HG03103 (cell line): ENCODE measurements at regions not wholly inside any gene's neighbourhood (a gene's known extent, or its start where the extent isn't known, plus 50 kb on each side); places are given as distances from the start of the nearest gene placed in this dataset.
A peak's percentile ranks its signal among the peaks of the same experiment; 100 is the strongest.
"Not testable (repeated sequence)": the region's sequence is repeated elsewhere in the genome, so short reads cannot be mapped to it uniquely, and the experiment has no call there.

Experiments
- ATAC-seq: cut with Tn5 transposase; IDR thresholded peaks from one replicate; pipeline ENCODE4 v1.9.1; 2021; ENCODE audit warnings: low read depth; ENCODE audit not compliant: unreplicated experiment

DNA sequence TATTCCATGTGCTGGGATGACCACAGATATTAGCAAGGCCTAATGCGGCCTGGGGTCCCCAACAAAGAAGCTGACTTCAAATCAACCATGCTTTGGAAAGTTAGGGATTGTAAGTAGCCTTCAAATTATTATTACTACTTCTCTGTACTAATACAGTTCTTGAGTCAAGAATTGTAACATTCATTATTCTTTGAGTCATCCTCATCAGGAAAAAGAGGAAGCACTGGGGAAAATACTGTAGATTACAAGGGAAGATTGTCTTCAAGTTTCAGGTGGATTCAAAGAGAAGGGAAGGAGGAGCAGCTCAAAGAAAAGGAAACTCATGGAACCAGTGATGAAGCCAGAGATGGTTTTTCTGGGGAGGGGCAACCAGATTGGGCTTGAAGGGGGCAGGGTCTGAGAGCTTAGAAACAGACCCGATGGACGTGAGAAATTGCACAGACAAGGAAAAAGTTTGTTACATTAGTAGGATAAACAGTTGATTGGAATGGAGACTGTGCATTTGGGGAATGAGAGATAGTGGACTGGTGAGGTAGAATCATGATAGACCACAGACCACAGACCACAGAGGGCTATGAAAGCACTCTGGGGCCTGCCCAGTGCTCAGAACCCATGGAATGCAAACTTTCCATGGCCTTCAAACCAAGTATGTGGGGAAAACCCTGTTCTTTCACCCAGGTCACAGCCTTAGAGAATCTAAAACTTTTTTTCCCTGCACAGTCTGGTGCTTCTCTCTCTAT lies 209.9 kb downstream of the ZNF365 start:
- no peak for ATAC-seq

DNA sequence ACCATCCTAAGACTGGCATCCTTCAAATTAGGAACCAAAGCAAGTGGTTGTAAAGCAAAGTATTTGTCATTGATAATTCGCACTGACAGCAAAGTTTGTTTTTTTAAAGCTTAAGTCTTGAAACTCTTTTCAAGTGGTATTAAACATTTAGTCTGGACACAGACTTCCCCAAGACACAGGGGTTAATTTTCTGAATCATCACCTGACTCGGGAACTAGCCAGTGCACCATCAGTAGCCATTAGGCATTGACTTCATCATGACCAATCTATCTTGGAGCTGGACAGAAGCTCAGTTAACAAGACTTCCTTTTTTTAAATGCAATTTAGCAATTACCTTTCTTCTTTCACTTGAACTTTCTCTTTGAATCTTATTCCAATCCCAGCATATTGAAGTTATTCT lies 210.6 kb downstream of the ZNF365 start:
- ATAC-seq = no peak

DNA sequence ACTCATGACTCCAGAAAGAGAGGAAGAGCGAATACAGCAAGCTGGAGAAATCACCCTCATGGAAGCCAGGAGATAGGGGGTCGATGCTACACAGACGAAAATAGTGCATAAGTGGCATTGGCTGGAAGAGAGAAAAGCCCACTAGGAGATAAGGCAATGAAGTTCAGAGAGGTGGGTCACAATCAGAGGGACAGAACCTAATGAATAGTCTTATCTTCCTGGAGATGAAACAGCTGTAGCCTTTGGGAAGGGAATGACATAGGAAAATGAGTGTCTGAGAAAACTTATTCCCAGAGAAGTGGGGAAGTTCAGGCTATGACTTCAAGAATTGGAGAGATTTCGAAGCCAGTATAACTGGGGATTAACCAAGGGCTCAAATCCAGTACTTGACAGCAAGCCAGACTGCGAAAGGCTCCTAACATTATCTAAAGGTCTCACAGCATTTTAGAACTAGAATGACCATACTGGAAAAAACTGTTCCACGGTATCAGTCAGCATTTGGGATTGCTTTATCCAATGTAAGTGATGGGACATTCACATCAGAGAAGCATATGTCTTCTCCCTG lies 211.1 kb downstream of the ZNF365 start:
- ATAC-seq = no peak

DNA sequence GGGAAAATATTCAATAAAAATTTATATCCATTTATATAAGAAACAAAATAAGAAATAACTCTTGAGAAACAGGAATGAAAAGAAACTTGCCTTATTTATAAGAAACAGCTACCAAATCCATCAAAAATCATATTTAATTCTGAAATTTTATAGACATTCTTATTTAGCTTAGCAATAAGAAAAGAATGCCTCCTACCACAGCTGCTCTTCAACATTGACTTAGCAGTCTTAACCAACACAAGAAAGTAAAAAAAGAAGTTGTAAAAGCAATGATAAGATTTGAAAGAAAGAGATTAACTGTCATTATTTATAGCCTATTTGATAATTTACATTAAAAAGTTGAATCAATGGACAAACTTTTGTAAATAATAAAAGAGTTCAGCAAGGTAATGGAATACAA lies 212.8 kb downstream of the ZNF365 start:
- ATAC-seq = no peak

DNA sequence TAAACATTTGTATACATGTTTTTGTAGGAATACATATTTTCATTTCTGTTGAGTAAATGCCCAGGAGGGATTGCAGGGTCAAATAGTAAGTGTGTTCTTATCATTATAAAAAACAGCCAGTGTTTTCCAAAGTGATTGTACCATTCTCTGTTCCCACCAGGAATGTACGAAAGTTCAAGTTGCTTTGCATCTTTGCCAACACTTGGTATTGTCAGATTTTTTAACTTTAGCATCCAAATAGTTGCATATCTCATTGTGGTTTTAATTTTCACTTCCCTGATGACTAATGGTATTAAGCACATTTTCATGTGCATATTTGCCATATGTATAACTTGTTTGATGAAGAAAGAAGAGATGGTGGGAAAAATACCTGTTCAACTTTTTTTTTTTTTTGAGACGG lies 213.9 kb downstream of the ZNF365 start:
- no peak for ATAC-seq

DNA sequence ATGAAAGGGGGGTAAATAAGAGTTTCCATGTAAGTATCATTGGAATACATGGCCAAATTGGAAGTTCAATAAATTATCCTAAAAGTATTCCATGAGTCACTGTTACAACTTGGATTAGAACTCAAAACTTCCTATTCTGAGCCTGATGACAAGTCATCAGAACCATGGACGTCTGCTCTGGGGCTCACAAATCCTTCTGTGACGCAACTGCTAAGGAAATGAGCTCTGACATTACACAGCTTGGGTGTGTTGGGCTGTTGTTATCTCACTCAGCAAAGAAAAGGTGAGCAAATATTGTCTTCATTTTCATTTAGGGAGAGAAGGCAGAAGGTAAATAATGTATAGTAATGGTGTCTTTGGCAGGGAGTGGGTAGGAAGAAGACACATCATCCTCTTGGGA lies 214.8 kb upstream of the ADO start:
- no peak for ATAC-seq

DNA sequence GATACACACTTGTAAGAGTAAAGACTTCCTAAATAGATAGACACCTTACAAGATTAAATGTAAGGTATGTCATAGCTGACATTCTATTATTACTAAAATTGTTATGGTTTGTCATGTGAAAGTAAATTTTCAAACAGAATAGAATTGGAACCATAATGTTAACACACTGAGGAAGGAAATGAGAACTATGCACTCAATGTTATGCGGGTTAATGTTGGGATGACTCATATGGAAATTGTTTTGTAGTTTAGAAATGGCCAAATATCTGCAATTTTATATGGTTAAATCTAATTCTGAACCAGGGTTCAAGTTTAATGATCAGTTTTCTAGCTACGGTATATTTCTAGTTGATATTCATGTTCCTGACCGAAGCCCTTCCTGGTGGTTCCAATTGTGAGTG lies 214.2 kb upstream of the ADO start:
- ATAC-seq = no peak

DNA sequence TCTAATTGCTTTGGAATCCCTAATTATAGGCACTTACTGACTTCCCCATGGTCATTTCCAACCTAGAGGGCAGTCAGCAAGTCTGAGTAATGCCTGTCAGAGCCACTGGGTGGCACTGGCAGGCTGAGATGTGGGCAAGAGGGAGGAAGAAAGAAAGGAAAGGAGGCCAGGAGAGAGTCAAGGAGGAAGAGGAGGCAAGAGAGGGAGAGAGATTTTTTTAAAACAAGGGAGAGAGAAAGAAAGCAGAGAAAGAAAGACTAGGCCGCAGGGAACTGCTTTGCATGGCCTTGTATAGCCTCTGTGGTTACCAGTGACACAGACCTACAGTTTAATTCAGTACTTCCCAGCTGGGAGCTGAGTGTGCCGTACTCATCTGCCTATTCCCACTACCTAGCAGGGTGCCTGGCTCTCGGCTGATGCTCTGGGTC lies 210.4 kb upstream of the ADO start:
- peak; percentile 59 for ATAC-seq

DNA sequence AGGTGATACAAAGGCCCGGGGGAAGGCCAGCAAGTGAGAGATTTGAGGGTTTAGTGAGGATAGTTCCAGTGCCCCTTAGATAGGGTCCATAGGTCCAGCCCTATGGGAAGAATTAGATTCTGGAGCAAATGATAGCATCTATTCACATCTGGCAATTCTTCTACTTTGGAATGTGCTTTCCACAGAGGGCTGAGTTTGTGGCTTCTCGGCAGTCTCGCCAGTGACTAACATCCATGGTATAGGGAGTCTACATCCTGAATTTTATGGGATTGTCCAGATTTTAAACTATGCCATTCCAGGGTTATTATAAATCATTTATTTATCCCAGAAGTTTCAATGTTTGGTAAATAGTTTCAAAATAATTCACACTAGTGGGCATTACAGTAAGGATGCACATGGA lies 207.3 kb upstream of the ADO start:
- ATAC-seq = no peak

DNA sequence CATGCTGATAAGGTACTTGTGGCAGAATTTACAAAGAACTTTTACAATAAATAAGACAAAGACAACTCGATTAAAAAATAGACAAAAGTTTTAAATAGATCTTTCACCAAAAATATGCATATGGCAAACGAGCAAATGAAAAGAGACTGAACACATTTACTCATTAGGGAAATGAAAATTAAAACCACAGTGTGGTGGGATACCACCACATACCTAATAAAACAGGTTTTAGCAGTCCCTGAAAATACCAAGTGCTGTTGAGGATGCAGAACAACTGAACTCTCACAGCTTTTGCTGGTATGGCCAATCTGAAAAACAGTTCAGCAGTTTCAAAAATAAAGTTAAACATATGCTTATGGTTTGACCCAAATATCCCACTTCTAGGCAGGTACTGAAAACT lies 205.4 kb upstream of the ADO start:
- ATAC-seq = no peak

DNA sequence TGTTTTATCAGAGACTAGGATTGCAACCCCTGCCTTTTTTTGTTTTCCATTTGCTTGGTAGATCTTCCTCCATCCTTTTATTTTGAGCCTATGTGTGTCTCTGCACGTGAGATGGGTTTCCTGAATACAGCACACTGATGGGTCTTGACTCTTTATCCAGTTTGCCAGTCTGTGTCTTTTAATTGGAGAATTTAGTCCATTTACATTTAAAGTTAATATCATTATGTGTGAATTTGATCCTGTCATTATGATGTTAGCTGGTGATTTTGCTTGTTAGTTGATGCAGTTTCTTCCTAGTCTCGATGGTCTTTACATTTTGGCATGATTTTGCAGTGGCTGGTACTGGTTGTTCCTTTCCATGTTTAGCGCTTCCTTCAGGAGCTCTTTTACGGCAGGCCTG lies 198.0 kb upstream of the ADO start:
- ATAC-seq = not testable (repeated sequence)

DNA sequence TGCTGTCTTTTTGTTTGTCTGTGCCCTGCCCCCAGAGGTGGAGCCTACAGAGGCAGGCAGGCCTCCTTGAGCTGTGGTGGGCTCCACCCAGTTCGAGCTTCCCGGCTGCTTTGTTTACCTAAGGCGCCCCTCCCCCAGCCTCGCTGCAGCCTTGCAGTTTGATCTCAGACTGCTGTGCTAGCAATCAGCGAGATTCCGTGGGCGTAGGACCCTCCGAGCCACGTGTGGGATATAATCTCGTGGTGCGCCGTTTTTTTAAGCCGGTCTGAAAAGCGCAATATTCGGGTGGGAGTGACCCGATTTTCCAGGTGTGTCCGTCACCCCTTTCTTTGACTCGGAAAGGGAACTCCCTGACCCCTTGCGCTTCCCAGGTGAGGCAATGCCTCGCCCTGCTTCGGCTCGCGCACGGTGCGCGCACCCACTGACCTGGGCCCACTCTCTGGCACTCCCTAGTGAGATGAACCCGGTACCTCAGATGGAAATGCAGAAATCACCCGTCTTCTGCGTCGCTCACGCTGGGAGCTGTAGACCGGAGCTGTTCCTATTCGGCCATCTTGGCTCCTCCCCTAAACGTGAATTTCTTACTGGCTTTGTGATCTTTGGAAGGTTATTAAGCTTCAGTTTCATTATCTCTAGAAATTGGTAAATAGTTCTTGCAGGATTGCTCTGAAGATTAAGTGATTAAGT lies 196.2 kb upstream of the ADO start:
- ATAC-seq = not testable (repeated sequence)

DNA sequence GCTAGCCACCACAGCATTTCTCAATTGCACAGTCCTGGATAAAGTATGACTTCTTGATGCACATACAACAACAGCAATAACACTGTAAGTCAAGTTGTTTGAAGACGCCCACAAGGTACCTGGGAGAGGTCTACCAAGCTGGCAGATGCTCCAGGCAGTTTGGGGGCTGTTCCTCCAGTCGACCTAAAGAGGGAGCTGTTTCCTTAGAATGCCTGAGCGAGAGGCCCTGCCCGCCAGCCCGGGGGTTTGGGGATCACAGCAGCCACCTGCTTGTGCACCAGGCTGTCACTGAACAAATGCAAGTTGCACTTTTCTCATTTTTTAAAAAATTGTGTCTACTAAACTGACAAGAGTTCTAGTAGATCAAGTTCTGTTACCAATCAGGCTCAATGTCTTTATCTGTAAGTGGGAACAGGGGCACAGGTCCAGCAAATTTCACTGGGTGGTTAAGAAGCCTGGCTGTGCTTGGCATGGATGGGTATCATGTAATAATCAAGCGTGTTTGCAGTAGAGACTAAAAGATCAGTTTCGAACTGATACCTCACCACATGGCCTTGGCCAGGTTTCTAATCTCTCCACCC lies 193.8 kb upstream of the ADO start:
- ATAC-seq = peak; percentile 62

DNA sequence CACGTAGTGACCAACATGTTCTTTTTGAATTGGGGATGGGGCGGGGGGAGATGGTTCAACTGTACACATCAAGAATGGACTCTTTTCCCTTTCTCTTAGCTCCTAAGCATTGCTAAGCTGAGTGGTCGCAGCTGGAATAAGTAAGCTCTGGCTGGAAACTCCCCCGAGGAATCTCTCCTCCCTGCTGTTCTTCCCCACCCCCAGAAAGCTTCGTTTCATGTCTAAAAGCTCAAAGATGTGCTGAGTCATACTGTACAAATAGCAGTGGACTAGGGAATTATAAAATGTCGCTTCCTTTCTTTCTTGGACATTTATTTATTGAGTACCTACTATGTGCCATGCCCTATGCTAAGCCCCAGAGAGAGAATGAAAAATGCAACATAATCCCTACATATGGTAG lies 191.1 kb upstream of the ADO start:
- ATAC-seq = no peak

DNA sequence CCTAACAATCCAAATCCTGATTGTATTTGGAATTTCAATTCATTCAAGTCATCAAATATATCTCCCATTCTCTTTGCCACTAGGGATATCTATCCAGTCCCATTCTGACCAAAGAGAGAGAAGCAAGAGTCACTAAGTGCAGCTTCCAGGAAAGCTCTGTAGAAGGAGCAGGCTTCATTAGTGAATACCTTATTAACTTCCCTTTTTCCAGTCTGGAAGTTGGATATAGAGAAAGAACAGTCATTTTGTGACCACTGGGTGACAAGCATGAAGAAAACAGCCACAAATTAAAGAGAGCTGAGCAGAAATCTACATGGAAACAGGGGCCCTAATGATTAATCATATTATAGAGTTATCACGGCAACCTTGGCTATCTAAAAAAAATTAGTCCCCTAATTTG lies 190.7 kb upstream of the ADO start:
- no peak for ATAC-seq

DNA sequence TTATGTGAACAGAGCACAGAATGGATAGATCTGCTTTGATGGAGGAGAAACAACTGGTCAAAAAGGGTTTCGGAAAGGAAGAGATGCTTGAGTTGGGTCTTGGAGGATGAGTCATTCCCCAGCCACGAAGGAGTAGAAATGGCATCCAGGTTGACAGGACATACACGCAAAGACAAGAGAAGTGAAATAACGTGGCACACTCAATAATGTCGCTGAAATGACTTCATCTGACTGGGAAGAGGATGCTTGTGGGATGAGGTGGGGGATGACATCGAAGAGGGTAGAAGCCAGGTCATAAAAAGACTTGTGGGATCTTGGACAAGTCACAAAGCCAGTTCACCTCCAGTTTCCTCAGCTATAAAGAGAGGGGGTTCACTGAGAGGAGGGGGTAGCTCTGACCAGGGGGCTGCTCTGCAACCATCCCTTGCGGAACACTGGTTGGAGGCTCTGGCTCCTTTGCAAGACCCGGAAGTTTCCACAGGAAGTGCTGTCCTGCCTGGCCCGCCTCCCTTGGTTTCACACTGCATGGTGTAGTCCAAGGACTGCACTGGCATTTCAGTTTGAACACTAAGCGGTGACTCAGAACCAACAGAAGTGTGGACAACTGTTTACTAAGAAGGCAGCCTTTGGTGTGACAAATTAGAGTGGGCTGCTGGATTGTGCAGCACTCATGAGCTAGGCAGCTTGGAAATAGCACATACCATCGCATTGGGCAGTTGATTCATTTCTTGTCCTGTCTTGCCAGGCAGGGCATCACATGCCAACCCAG lies 189.9 kb upstream of the ADO start:
- ATAC-seq = peak; percentile 47

DNA sequence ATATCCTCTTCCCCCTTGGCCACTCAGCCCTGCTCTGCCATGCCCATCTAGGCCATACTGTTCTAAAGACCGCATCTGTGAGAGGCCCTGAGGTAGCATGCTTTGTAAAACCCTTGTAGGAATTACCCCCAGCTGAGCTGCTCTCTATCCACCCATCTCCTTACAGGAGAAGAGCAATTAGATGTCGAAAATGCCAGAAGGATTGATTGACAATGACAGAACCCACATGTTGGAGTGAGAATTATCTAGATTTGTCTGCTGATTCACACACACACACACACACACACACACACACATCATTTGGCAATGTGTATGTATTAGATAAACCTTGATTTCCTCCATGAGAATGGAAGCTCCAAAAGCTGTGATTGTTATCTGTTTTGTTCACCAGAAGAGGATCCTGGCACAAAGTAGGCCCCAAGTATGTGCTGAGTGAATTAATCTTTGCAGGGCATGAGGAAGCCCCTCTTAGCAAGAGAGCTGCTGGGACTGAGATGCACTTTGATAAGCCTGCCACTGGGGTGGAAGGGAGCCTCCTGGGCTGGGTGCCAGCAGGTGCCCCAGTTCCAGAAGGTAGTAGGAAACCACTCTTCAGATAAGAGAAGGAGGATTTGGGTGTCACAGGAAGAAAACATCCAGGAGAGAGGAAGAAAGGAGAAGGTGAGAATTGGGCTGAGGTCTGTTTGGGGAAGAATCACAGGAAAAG lies 187.5 kb upstream of the ADO start:
- ATAC-seq = no peak

DNA sequence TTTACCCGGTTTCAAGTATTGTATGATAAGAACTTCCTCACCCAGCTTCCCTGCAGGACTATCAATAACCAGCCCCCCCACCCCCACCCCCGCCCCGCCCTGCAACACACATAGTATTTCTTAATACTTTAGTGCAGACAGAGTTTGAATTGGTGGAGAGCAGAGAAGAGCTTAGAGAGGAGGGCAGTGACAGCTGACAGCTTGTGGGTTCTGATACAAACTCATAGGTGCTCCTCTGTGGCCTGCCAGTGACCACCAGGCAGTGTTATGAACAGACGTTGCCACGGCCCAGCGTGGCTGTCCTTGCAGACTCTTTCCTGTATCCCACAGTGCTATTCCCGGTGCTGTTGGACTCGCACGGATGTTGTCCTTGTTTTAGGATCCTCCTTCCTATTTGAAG lies 186.9 kb upstream of the ADO start:
- ATAC-seq = no peak

DNA sequence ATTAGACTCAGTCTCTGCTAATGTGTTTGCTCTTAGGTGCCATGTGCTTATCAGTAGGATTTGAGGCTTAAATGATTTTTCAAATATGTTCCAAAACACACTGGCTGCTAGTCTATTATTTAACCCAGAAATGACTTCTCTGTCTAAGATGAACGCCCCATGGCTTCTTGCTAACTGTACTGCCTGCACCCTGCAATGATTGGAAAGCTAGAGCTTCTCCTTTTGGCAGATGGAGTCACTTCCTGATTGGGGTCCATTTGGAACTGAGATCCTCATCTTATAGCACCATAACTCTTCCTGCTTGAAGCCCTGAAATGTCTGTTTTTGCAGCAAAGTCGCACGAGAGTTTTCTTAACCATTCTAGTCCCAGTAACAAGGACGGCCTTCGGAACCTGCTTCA lies 186.5 kb upstream of the ADO start:
- no peak for ATAC-seq
